Effector memory CD8-positive, alpha-beta T cell (primary cell): ENCODE measurements at regions not wholly inside any gene's neighbourhood (a gene's known extent, or its start where the extent isn't known, plus 50 kb on each side); places are given as distances from the start of the nearest gene placed in this dataset.

ENCODE experiments used
- ATAC-seq: fragments of 150-1000 bp; cut with Tn5 transposase; replicated peaks from 2 replicates; pipeline ENCODE4 v1.10.0; 2021; ENCODE audit warnings: mild to moderate bottlenecking, moderate library complexity
- DNase-seq, 3 experiments: peaks; one replicate each; pipeline ENCODE4 v3.0.0; 2021
- H3K27ac Mint-ChIP-seq, 2 donors: one replicate each; pipeline ENCODE4 v1.8.0; 2022; ENCODE audit warnings: mild to moderate bottlenecking in 2 of 2, mixed read lengths in 2 of 2, moderate library complexity in 2 of 2
- H3K27me3 Mint-ChIP-seq, 2 donors: one replicate each; pipeline ENCODE4 v1.8.0; 2022; ENCODE audit warnings: mixed read lengths in 2 of 2
- H3K36me3 Mint-ChIP-seq: one replicate; pipeline ENCODE4 v1.8.0; 2022; ENCODE audit warnings: mild to moderate bottlenecking, moderate library complexity, mixed read lengths; ENCODE audit not compliant: insufficient read depth
- H3K4me1 Mint-ChIP-seq, 2 donors: one replicate each; pipeline ENCODE4 v1.8.0; 2022; ENCODE audit warnings: low read depth in 2 of 2, mixed read lengths in 2 of 2
- H3K4me3 Mint-ChIP-seq, 2 donors: one replicate each; pipeline ENCODE4 v1.8.0; 2022; ENCODE audit warnings: mild to moderate bottlenecking in 2 of 2, mixed read lengths in 2 of 2, moderate library complexity in 2 of 2
- H3K9me3 Mint-ChIP-seq, 2 donors: one replicate each; pipeline ENCODE4 v1.8.0; 2022; ENCODE audit warnings: mixed read lengths in 2 of 2

- ATAC-seq (no peak), DNase-seq (no peak)
- Mint-ChIP-seq H3K27ac (no peak overlapping the region), H3K36me3 (no peaks in the 10 kb centered on the region), H3K4me3 (no peak overlapping the region), H3K9me3 (peaks cover 0 to 2% of the 10 kb centered on the region in 2 donors), H3K27me3 (peaks cover 0 to 9% of the 10 kb centered on the region in 2 donors), H3K4me1 (no peaks in the 10 kb centered on the region)
Measured at GRCh38 chr1:168974611-168975010, 131.9 kb upstream of the ATP1B1 start.

- no peaks in the 10 kb centered on the region for H3K36me3 Mint-ChIP-seq
- H3K27me3 Mint-ChIP-seq = no peaks in the 10 kb centered on the region
- H3K4me1 Mint-ChIP-seq = no peaks in the 10 kb centered on the region
- no peak overlapping the region for H3K4me3 Mint-ChIP-seq
- DNase-seq (no peak), ATAC-seq (no peak)
- H3K9me3 Mint-ChIP-seq = peaks cover 0 to 2% of the 10 kb centered on the region in 2 donors
- H3K27ac Mint-ChIP-seq = no peak overlapping the region
Measured at GRCh38 chr1:168976267-168976666, 130.2 kb upstream of the ATP1B1 start.

- Mint-ChIP-seq H3K27me3 (no peaks in the 10 kb centered on the region), H3K27ac (no peak overlapping the region), H3K9me3 (peaks cover 0 to 2% of the 10 kb centered on the region in 2 donors), H3K36me3 (no peaks in the 10 kb centered on the region), H3K4me1 (no peaks in the 10 kb centered on the region), H3K4me3 (no peak overlapping the region)
- ATAC-seq (no peak), DNase-seq (no peak)
Measured at GRCh38 chr1:168977618-168978017, 128.9 kb upstream of the ATP1B1 start.

GRCh38 chr1:168979276-168979675 lies 127.2 kb upstream of the ATP1B1 start:
- Mint-ChIP-seq H3K27ac (no peak overlapping the region), H3K4me1 (no peaks in the 10 kb centered on the region), H3K4me3 (no peak overlapping the region), H3K27me3 (peaks cover 1 to 4% of the 10 kb centered on the region in 2 donors), H3K36me3 (no peaks in the 10 kb centered on the region), H3K9me3 (peaks cover 0 to 2% of the 10 kb centered on the region in 2 donors)
- DNase-seq (no peak), ATAC-seq (no peak)

GRCh38 chr1:168980180-168980579 lies 126.3 kb upstream of the ATP1B1 start:
- no peak overlapping the region for H3K27ac Mint-ChIP-seq
- no peaks in the 10 kb centered on the region for H3K36me3 Mint-ChIP-seq
- H3K27me3 Mint-ChIP-seq = peaks cover 6 to 9% of the 10 kb centered on the region in 2 donors
- H3K4me1 Mint-ChIP-seq = no peaks in the 10 kb centered on the region
- ATAC-seq = no peak
- H3K4me3 Mint-ChIP-seq = no peak overlapping the region
- no peak for DNase-seq
- H3K9me3 Mint-ChIP-seq = peaks cover 0 to 2% of the 10 kb centered on the region in 2 donors

- peaks cover 0 to 2% of the 10 kb centered on the region in 2 donors for H3K9me3 Mint-ChIP-seq
- no peak overlapping the region for H3K4me3 Mint-ChIP-seq
- peaks cover 6 to 9% of the 10 kb centered on the region in 2 donors for H3K27me3 Mint-ChIP-seq
- no peak overlapping the region for H3K27ac Mint-ChIP-seq
- H3K36me3 Mint-ChIP-seq = no peaks in the 10 kb centered on the region
- ATAC-seq (no peak), DNase-seq (no peak)
- H3K4me1 Mint-ChIP-seq = no peaks in the 10 kb centered on the region
Measured at GRCh38 chr1:168980656-168981055, 125.8 kb upstream of the ATP1B1 start.

GRCh38 chr1:168982778-168983177 lies 123.7 kb upstream of the ATP1B1 start:
- ATAC-seq = no peak

GRCh38 chr1:168987330-168987729 lies 119.2 kb upstream of the ATP1B1 start:
- H3K9me3 Mint-ChIP-seq = no peaks in the 10 kb centered on the region

More at GRCh38 chr1:168982778-168983177, 123.7 kb upstream of the ATP1B1 start:
- DNase-seq = no peak
- no peaks in the 10 kb centered on the region for H3K36me3 Mint-ChIP-seq
- peaks cover 0 to 2% of the 10 kb centered on the region in 2 donors for H3K9me3 Mint-ChIP-seq
- H3K27ac Mint-ChIP-seq = no peak overlapping the region
- no peaks in the 10 kb centered on the region for H3K4me1 Mint-ChIP-seq
- peaks cover 25 to 28% of the 10 kb centered on the region in 2 donors for H3K27me3 Mint-ChIP-seq
- H3K4me3 Mint-ChIP-seq = no peak overlapping the region

GRCh38 chr1:168987923-168988322 lies 118.6 kb upstream of the ATP1B1 start:
- no peaks in the 10 kb centered on the region for H3K36me3 Mint-ChIP-seq
- no peaks in the 10 kb centered on the region for H3K4me1 Mint-ChIP-seq
- peaks cover 33 to 36% of the 10 kb centered on the region in 2 donors for H3K27me3 Mint-ChIP-seq
- ATAC-seq = no peak
- no peaks in the 10 kb centered on the region for H3K9me3 Mint-ChIP-seq
- no peak for DNase-seq
- H3K27ac Mint-ChIP-seq = peak overlapping the region in 1 of 2 donors; percentile 33
- no peak overlapping the region for H3K4me3 Mint-ChIP-seq

More at GRCh38 chr1:168987330-168987729, 119.2 kb upstream of the ATP1B1 start:
- no peak overlapping the region for H3K27ac Mint-ChIP-seq
- no peaks in the 10 kb centered on the region for H3K36me3 Mint-ChIP-seq
- no peaks in the 10 kb centered on the region for H3K4me1 Mint-ChIP-seq
- DNase-seq = no peak
- H3K4me3 Mint-ChIP-seq = no peak overlapping the region
- peaks cover 33 to 36% of the 10 kb centered on the region in 2 donors for H3K27me3 Mint-ChIP-seq
- no peak for ATAC-seq

GRCh38 chr1:168989985-168990384 lies 116.5 kb upstream of the ATP1B1 start:
- H3K4me1 Mint-ChIP-seq = no peaks in the 10 kb centered on the region
- ATAC-seq (no peak), DNase-seq (no peak)
- no peaks in the 10 kb centered on the region for H3K9me3 Mint-ChIP-seq
- no peaks in the 10 kb centered on the region for H3K36me3 Mint-ChIP-seq
- peaks cover 26 to 27% of the 10 kb centered on the region in 2 donors for H3K27me3 Mint-ChIP-seq
- H3K4me3 Mint-ChIP-seq = no peak overlapping the region
- H3K27ac Mint-ChIP-seq = no peak overlapping the region

- H3K27ac Mint-ChIP-seq = no peak overlapping the region
- no peak overlapping the region for H3K4me3 Mint-ChIP-seq
- no peaks in the 10 kb centered on the region for H3K4me1 Mint-ChIP-seq
Measured at GRCh38 chr1:168991667-168992475, 114.6 kb upstream of the ATP1B1 start.

GRCh38 chr1:169001353-169001752 lies 105.1 kb upstream of the ATP1B1 start:
- H3K36me3 Mint-ChIP-seq = no peaks in the 10 kb centered on the region
- H3K27me3 Mint-ChIP-seq = peaks cover 6 to 9% of the 10 kb centered on the region in 2 donors
- H3K9me3 Mint-ChIP-seq = no peaks in the 10 kb centered on the region
- ATAC-seq = no peak
- no peak overlapping the region for H3K27ac Mint-ChIP-seq
- H3K4me3 Mint-ChIP-seq = no peak overlapping the region
- no peaks in the 10 kb centered on the region for H3K4me1 Mint-ChIP-seq
- DNase-seq = no peak

More at GRCh38 chr1:168991667-168992475, 114.6 kb upstream of the ATP1B1 start:
- no peaks in the 10 kb centered on the region for H3K9me3 Mint-ChIP-seq
- H3K27me3 Mint-ChIP-seq = peaks cover 26% of the 10 kb centered on the region in 2 donors
- DNase-seq (no peak), ATAC-seq (no peak)
- no peaks in the 10 kb centered on the region for H3K36me3 Mint-ChIP-seq

GRCh38 chr1:169003864-169004516 lies 102.5 kb upstream of the ATP1B1 start:
- H3K36me3 Mint-ChIP-seq = no peaks in the 10 kb centered on the region
- no peaks in the 10 kb centered on the region for H3K27me3 Mint-ChIP-seq

GRCh38 chr1:169005776-169006175 lies 100.7 kb upstream of the ATP1B1 start:
- DNase-seq (no peak), ATAC-seq (no peak)
- H3K27ac Mint-ChIP-seq = no peak overlapping the region
- H3K36me3 Mint-ChIP-seq = no peaks in the 10 kb centered on the region
- H3K4me3 Mint-ChIP-seq = no peak overlapping the region
- no peaks in the 10 kb centered on the region for H3K4me1 Mint-ChIP-seq
- no peaks in the 10 kb centered on the region for H3K27me3 Mint-ChIP-seq
- H3K9me3 Mint-ChIP-seq = no peaks in the 10 kb centered on the region

More at GRCh38 chr1:169003864-169004516, 102.5 kb upstream of the ATP1B1 start:
- Mint-ChIP-seq H3K4me3 (no peak overlapping the region), H3K4me1 (no peaks in the 10 kb centered on the region), H3K27ac (no peak overlapping the region), H3K9me3 (no peaks in the 10 kb centered on the region)
- no peak for DNase-seq
- ATAC-seq = no peak
